ENCODE measurements at regions not wholly inside any gene's neighbourhood (a gene's known extent, or its start where the extent isn't known, plus 50 kb on each side); places are given as distances from the start of the nearest gene placed in this dataset.

DNA sequence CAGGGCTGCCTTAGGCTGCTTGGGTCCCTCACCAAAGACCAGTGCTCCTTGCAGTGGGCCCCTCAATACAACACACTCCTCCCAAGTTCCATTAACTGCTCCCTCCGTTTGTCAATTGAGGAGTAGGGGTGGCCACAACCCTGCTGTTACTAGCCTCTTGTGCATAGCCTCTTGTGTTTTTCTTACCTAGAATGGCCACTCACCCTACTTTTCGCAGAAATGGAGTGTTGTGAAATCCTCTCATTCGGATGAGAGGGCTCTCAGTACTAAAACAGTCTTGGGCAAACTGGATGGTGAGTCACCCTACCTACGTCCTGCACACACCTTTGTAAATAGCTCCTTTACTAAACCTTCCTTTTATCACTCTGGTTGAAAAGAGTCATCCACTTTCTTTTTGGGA is 253.9 kb downstream of the OSR1 start:
- no peak for DNase-seq (ENCODE audit: low spot score)
- H3K4me3 Mint-ChIP-seq (ENCODE audit: unreplicated experiment), result no peak overlapping the region
- H3K27ac Mint-ChIP-seq (ENCODE audit: unreplicated experiment), result no peak overlapping the region
- no peaks in the 10 kb centered on the region for H3K4me1 Mint-ChIP-seq (ENCODE audit: unreplicated experiment)
- no peaks in the 10 kb centered on the region for H3K27me3 Mint-ChIP-seq (ENCODE audit: unreplicated experiment)
- TF ChIP-seq, protein P1, sequence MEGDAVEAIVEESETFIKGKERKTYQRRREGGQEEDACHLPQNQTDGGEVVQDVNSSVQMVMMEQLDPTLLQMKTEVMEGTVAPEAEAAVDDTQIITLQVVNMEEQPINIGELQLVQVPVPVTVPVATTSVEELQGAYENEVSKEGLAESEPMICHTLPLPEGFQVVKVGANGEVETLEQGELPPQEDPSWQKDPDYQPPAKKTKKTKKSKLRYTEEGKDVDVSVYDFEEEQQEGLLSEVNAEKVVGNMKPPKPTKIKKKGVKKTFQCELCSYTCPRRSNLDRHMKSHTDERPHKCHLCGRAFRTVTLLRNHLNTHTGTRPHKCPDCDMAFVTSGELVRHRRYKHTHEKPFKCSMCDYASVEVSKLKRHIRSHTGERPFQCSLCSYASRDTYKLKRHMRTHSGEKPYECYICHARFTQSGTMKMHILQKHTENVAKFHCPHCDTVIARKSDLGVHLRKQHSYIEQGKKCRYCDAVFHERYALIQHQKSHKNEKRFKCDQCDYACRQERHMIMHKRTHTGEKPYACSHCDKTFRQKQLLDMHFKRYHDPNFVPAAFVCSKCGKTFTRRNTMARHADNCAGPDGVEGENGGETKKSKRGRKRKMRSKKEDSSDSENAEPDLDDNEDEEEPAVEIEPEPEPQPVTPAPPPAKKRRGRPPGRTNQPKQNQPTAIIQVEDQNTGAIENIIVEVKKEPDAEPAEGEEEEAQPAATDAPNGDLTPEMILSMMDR (IDR thresholded peaks at IDR 0.05; ENCODE audit: unreplicated experiment), result no peak
- no peaks in the 10 kb centered on the region for H3K9me3 Mint-ChIP-seq (ENCODE audit: unreplicated experiment)
- H3K36me3 Mint-ChIP-seq (ENCODE audit: low read depth, unreplicated experiment), result no peaks in the 10 kb centered on the region

DNA sequence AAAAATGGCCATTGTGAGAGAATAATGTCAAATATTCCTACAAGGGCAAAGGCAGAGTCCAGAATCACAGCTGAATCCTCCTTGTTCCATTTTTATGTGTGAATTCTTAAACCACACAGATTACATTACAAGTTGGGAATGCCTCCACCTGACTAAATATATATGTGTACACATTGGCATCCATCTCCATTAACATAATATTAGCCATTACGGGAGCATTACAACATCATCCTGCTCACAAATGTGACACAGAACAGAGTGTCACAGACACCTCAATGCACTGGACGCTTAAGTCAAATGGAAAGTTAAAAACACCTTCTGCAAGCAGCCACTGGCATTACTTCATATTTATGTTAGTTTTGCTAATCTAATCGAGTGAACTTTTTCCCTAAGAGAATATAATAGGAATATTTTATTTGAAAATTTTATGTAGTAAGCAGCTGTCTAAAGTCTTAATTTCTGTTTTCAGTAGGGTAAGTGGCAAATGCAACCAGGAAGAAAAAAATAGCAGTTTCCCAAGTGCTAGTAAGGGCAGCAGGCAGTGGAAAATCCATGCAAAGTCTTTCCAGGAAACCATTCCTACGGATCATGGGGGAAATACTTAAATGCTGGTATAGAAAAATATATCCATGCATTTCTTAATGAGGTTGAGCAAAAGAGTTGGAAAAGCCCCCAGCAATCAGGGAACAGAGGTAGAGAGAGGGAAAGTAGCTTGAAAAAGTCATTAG is 255.6 kb downstream of the OSR1 start:
- no peak overlapping the region for H3K27ac Mint-ChIP-seq (ENCODE audit: unreplicated experiment)
- TF ChIP-seq, protein P1 (IDR thresholded peaks at IDR 0.05; ENCODE audit: unreplicated experiment), result no peak
- no peak overlapping the region for H3K4me3 Mint-ChIP-seq (ENCODE audit: unreplicated experiment)
- no peaks in the 10 kb centered on the region for H3K4me1 Mint-ChIP-seq (ENCODE audit: unreplicated experiment)
- DNase-seq (ENCODE audit: low spot score), result no peak
- H3K36me3 Mint-ChIP-seq (ENCODE audit: low read depth, unreplicated experiment), result no peaks in the 10 kb centered on the region
- no peaks in the 10 kb centered on the region for H3K27me3 Mint-ChIP-seq (ENCODE audit: unreplicated experiment)
- H3K9me3 Mint-ChIP-seq (ENCODE audit: unreplicated experiment), result no peaks in the 10 kb centered on the region

DNA sequence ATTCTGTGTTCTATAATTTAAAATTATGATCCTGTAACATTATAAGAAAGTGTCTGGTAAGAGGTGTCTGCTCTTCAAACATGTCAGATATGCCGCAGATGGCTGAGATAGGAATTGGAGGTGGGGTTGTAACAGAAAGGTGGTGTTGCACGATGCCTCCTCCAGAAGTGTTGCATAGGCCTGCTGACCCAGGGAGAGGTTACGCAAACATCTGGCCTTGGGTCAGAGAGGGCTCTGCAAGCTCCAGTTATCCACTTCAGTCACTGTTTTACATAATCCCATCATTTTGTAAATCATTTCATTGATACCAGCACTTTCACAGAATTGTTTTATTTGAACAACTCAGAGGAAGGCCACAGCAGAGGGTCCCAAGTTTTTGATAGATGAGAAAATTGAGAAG is 256.5 kb downstream of the OSR1 start:
- TF ChIP-seq, protein P1 (IDR thresholded peaks at IDR 0.05; ENCODE audit: unreplicated experiment), result no peak
- no peak overlapping the region for H3K27ac Mint-ChIP-seq (ENCODE audit: unreplicated experiment)
- no peaks in the 10 kb centered on the region for H3K36me3 Mint-ChIP-seq (ENCODE audit: low read depth, unreplicated experiment)
- no peak overlapping the region for H3K4me3 Mint-ChIP-seq (ENCODE audit: unreplicated experiment)
- H3K27me3 Mint-ChIP-seq (ENCODE audit: unreplicated experiment), result no peaks in the 10 kb centered on the region
- no peaks in the 10 kb centered on the region for H3K4me1 Mint-ChIP-seq (ENCODE audit: unreplicated experiment)
- DNase-seq (ENCODE audit: low spot score), result no peak
- no peaks in the 10 kb centered on the region for H3K9me3 Mint-ChIP-seq (ENCODE audit: unreplicated experiment)

DNA sequence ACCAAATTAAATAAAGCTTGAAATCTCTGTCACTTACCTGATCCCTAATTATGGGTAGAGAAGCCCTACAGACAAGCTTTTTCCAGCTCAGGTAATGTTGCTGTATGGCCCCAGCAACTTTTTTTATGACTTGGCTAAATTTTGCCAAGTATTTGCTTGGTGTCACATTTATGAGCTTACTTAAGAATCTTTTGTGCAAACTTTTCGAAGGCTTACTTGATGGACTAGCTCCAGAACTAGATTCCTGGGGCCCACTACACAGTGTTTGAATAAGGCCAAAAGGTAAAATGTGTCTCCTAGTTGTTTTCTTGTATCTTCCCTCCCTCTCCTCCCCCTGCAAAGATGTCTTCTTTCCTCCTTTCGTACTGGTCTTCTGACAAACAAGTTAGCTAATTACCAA is 257.9 kb downstream of the OSR1 start:
- Mint-ChIP-seq H3K4me1 (ENCODE audit: unreplicated experiment) (no peaks in the 10 kb centered on the region), H3K4me3 (ENCODE audit: unreplicated experiment) (no peak overlapping the region), H3K9me3 (ENCODE audit: unreplicated experiment) (no peaks in the 10 kb centered on the region), H3K36me3 (ENCODE audit: low read depth, unreplicated experiment) (no peaks in the 10 kb centered on the region), H3K27me3 (ENCODE audit: unreplicated experiment) (no peaks in the 10 kb centered on the region), H3K27ac (ENCODE audit: unreplicated experiment) (no peak overlapping the region)
- no peak for DNase-seq (ENCODE audit: low spot score)
- TF ChIP-seq, protein P1 (IDR thresholded peaks at IDR 0.05; ENCODE audit: unreplicated experiment), result no peak

DNA sequence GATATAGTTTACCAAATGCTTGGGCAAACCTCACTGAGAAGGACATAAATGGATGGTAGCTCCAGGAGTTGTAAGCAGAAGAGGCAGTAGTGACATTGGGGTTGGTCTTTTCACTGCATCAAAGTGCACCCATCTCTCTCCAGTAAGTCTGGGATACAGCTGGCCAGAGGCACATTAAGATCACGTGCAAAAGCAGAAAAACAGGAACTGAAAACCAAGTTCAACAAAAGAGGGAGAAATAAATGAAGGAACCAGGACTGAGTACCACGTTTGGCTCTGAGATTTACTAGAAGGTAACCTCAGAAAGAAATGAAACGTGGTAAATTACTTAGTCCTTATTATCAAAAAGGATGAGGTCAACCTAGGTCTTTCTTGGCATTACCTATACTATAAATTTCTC is 259.2 kb downstream of the OSR1 start:
- TF ChIP-seq, protein P1 (IDR thresholded peaks at IDR 0.05; ENCODE audit: unreplicated experiment), result no peak
- no peaks in the 10 kb centered on the region for H3K4me1 Mint-ChIP-seq (ENCODE audit: unreplicated experiment)
- H3K36me3 Mint-ChIP-seq (ENCODE audit: low read depth, unreplicated experiment), result no peaks in the 10 kb centered on the region
- no peak overlapping the region for H3K4me3 Mint-ChIP-seq (ENCODE audit: unreplicated experiment)
- H3K9me3 Mint-ChIP-seq (ENCODE audit: unreplicated experiment), result no peaks in the 10 kb centered on the region
- no peak overlapping the region for H3K27ac Mint-ChIP-seq (ENCODE audit: unreplicated experiment)
- no peaks in the 10 kb centered on the region for H3K27me3 Mint-ChIP-seq (ENCODE audit: unreplicated experiment)
- DNase-seq (ENCODE audit: low spot score), result no peak
